ENCODE measurements at regions not wholly inside any gene's neighbourhood (a gene's known extent, or its start where the extent isn't known, plus 50 kb on each side); places are given as distances from the start of the nearest gene placed in this dataset.

GRCh38 chr13:72570019-72570418 lies 157.4 kb downstream of the MZT1 start:
- Histone ChIP-seq H3K4me3 (no peak overlapping the region), H3K27ac (peak overlapping the region in 1 of 5 donors; percentile 54), H3K9me3 (replicated peaks in 1 of 3) (peaks cover 0 to 8% (median 0%) of the 10 kb centered on the region in 3 donors), H3K4me1 (replicated peaks in 1 of 2) (peaks cover 0 to 32% of the 10 kb centered on the region in 2 donors), H3K36me3 (replicated peaks in 1 of 2) (no peaks in the 10 kb centered on the region), H3K27me3 (no peaks in the 10 kb centered on the region)
- intact Hi-C loops (cut with DNase I), result no loop called here
- peak in 1 of 7 donors; percentile 1 for DNase-seq
- TF ChIP-seq POLR2A (IDR thresholded peaks at IDR 0.05), result no peak
- TF ChIP-seq, protein P1, sequence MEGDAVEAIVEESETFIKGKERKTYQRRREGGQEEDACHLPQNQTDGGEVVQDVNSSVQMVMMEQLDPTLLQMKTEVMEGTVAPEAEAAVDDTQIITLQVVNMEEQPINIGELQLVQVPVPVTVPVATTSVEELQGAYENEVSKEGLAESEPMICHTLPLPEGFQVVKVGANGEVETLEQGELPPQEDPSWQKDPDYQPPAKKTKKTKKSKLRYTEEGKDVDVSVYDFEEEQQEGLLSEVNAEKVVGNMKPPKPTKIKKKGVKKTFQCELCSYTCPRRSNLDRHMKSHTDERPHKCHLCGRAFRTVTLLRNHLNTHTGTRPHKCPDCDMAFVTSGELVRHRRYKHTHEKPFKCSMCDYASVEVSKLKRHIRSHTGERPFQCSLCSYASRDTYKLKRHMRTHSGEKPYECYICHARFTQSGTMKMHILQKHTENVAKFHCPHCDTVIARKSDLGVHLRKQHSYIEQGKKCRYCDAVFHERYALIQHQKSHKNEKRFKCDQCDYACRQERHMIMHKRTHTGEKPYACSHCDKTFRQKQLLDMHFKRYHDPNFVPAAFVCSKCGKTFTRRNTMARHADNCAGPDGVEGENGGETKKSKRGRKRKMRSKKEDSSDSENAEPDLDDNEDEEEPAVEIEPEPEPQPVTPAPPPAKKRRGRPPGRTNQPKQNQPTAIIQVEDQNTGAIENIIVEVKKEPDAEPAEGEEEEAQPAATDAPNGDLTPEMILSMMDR (IDR thresholded peaks at IDR 0.05), result no peak
- 11 to 16% (median 12%) methylated on average over 4 of the region's 4 CpGs for WGBS, 4 donors

DNA sequence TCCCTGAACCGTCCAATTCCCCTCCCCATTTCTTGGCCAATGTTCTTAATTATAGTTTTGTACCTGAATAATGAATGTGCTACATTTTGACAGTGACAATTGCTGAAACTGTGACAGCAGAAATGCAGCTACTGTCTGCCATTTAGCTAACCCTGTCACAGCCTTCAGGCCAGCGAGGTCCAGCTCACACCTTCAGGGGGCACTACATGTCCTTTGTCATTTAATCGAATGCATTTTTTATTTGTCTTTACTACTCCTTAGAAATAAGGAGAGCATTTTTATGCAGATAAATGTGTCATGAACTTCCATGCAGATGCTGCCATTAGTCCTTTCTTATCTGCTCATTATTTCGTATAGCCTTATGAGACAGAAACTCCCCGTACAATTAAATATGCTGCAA lies 159.9 kb downstream of the MZT1 start:
- H3K4me1 ChIP-seq (replicated peaks in 1 of 2), result peaks cover 0 to 32% of the 10 kb centered on the region in 2 donors
- no peak overlapping the region for H3K4me3 ChIP-seq
- no peak for TF ChIP-seq POLR2A (IDR thresholded peaks at IDR 0.05)
- TF ChIP-seq, protein P1 (IDR thresholded peaks at IDR 0.05), result no peak
- no peaks in the 10 kb centered on the region for H3K27me3 ChIP-seq
- intact Hi-C loops (cut with DNase I), result no loop called here
- no peak overlapping the region for H3K27ac ChIP-seq
- DNase-seq, result no peak
- peaks cover 0 to 6% (median 0%) of the 10 kb centered on the region in 3 donors for H3K9me3 ChIP-seq (replicated peaks in 1 of 3)
- 80 to 82% (median 81%) methylated on average over 5 of the region's 5 CpGs for whole genome bisulfite sequencing, 4 donors
- H3K36me3 ChIP-seq (replicated peaks in 1 of 2), result no peaks in the 10 kb centered on the region

DNA sequence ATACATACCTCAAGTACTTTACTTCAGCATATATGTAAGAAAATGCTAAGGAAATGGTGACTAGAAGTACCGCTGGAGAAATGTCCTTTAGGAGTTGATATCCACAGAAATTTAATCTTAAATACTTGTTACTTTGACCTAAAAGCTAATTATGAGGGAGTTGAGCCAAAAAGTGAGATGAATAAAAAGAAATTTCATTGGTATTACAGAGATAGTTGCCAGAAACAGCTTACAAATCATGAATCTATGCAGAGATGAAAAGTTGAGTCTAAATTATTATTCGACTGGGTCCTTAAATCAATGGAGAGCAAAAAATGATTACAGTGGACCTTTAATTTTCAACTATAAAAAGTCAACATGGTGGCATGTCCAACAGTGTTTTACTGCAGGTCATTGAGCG lies 160.9 kb downstream of the MZT1 start:
- TF ChIP-seq POLR2A (IDR thresholded peaks at IDR 0.05), result no peak
- TF ChIP-seq, protein P1 (IDR thresholded peaks at IDR 0.05), result no peak
- intact Hi-C loops (cut with DNase I), result no loop called here
- Histone ChIP-seq H3K36me3 (replicated peaks in 1 of 2) (no peaks in the 10 kb centered on the region), H3K27ac (no peak overlapping the region), H3K4me1 (replicated peaks in 1 of 2) (peaks cover 0 to 26% of the 10 kb centered on the region in 2 donors), H3K4me3 (no peak overlapping the region), H3K27me3 (no peaks in the 10 kb centered on the region), H3K9me3 (replicated peaks in 1 of 3) (peaks cover 0 to 5% (median 0%) of the 10 kb centered on the region in 3 donors)
- no peak for DNase-seq
- 60 to 66% (median 63%) methylated on average over 3 of the region's 3 CpGs for WGBS, 4 donors

GRCh38 chr13:72565893-72566292 lies 161.5 kb downstream of the MZT1 start:
- Histone ChIP-seq H3K4me1 (replicated peaks in 1 of 2) (peaks cover 0 to 20% of the 10 kb centered on the region in 2 donors), H3K36me3 (replicated peaks in 1 of 2) (no peaks in the 10 kb centered on the region), H3K9me3 (replicated peaks in 1 of 3) (no peaks in the 10 kb centered on the region), H3K27me3 (no peaks in the 10 kb centered on the region), H3K27ac (no peak overlapping the region), H3K4me3 (no peak overlapping the region)
- TF ChIP-seq, protein P1 (IDR thresholded peaks at IDR 0.05), result peak; percentile 53 to 72 (median 60)
- no peak for TF ChIP-seq POLR2A (IDR thresholded peaks at IDR 0.05)
- 22 to 26% (median 24%) methylated on average over 1 of the region's 1 CpG for WGBS, 4 donors
- DNase-seq, result peak in 1 of 7 donors; percentile 14
- intact Hi-C loops (cut with DNase I), result no loop called here

All from adrenal gland (tissue), 9 donors.